ENCODE measurements at regions not wholly inside any gene's neighbourhood (a gene's known extent, or its start where the extent isn't known, plus 50 kb on each side); places are given as distances from the start of the nearest gene placed in this dataset.

DNA sequence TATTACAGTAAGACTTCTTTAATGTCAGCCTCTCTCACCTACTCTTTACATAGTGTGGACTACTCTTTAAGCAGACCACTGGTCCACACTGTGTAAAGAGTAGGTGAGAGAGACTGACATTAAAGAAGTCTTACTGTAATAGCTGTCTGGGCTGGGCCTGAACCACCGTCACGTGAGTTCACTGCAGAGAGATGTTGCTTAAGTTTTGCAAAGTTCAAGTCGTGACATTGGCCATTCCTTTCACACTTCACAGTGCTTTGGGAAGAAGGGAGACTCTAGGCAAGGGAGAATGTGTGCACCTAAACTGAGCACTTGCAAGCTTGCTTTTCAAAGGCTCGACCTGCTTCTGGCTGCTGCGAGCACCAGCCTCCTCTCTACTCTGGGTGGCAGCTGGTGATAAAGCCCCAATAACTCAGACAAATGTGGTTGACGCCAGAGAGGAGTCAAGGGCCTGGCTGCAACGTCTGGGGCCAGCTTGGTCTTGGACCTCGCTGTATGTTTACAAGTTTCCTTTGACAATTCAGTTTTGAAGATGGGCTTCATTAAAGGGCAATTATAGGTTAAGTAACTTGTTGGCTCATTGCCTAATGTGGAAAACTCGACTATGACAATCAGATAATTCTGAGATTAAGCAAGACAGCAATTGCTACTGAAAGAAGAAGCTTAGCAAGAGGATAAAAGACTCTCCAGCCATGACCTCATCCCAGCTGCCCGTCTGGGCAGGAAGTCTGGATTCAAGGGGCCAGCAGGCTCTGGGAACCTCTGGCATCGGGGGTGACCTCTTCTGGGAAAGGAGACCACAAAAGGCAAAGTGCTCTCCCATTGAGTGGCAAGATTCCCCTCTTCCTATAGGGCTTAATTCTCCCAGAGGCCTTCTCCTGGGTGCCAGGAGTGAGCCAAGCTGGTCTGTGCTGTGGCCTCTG lies 242.1 kb upstream of the TLE3 start:
- no peaks in the 10 kb centered on the region for H3K23me2 ChIP-seq (ENCODE audit: insufficient read length, low read depth, low read length, poor library complexity, severe bottlenecking)
- DNase-seq: peak; percentile 15
- TF ChIP-seq, protein P1, sequence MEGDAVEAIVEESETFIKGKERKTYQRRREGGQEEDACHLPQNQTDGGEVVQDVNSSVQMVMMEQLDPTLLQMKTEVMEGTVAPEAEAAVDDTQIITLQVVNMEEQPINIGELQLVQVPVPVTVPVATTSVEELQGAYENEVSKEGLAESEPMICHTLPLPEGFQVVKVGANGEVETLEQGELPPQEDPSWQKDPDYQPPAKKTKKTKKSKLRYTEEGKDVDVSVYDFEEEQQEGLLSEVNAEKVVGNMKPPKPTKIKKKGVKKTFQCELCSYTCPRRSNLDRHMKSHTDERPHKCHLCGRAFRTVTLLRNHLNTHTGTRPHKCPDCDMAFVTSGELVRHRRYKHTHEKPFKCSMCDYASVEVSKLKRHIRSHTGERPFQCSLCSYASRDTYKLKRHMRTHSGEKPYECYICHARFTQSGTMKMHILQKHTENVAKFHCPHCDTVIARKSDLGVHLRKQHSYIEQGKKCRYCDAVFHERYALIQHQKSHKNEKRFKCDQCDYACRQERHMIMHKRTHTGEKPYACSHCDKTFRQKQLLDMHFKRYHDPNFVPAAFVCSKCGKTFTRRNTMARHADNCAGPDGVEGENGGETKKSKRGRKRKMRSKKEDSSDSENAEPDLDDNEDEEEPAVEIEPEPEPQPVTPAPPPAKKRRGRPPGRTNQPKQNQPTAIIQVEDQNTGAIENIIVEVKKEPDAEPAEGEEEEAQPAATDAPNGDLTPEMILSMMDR (conservative IDR thresholded peaks at IDR 0.05): no peak
- no peak overlapping the region for H2BK12ac ChIP-seq (ENCODE audit: insufficient read length, low read depth, low read length)
- no peaks in the 10 kb centered on the region for H3K4me1 ChIP-seq (ENCODE audit: insufficient read depth, low read length)
- no peak overlapping the region for H3K4me3 Mint-ChIP-seq
- no peak overlapping the region for H3K4ac ChIP-seq (ENCODE audit: low read depth, low read length)
- no peaks in the 10 kb centered on the region for H3K9me3 ChIP-seq (ENCODE audit: control insufficient read depth, low read depth, low read length)
- H3T11ph ChIP-seq (ENCODE audit: low read length): no peak overlapping the region
- no peak overlapping the region for H2AK5ac ChIP-seq (ENCODE audit: insufficient read length, low read length)
- H2BK120ac ChIP-seq (ENCODE audit: low read depth, low read length, poor library complexity, severe bottlenecking): no peak overlapping the region
- H3K27ac ChIP-seq (ENCODE audit: insufficient read length, low read depth, low read length): no peak overlapping the region
- no peak overlapping the region for H3K9ac ChIP-seq (ENCODE audit: extremely low read depth, insufficient read length, low read length)
- H2BK5ac ChIP-seq (ENCODE audit: insufficient read length, low read length): peak overlapping the region; percentile 13
- H3K79me1 ChIP-seq (ENCODE audit: insufficient read depth, low read depth, low read length, poor library complexity, severe bottlenecking): no peaks in the 10 kb centered on the region
- H3K27ac Mint-ChIP-seq: no peak overlapping the region; a peak in 1 of 7 replicates
- H3K4me1 Mint-ChIP-seq: no peaks in the 10 kb centered on the region
- no peak overlapping the region for H3K4me2 ChIP-seq (ENCODE audit: insufficient read depth, insufficient read length, low read length)
- no peak overlapping the region for H2AFZ ChIP-seq (ENCODE audit: low read length)
- no peak overlapping the region for H3K56ac ChIP-seq (ENCODE audit: insufficient read length, low read depth, low read length)
- H2BK20ac ChIP-seq (ENCODE audit: low read depth, low read length, poor library complexity, severe bottlenecking): no peak overlapping the region
- H3K23ac ChIP-seq (ENCODE audit: insufficient read length, low read depth, low read length): no peak overlapping the region
- no peak overlapping the region for H2BK15ac ChIP-seq (ENCODE audit: low read depth, low read length)
- H3K27me3 Mint-ChIP-seq (ENCODE audit: low read depth): peaks cover 2% of the 10 kb centered on the region; the same call in 1 of the 2 replicates
- H3K9me3 Mint-ChIP-seq: peaks cover 4% of the 10 kb centered on the region in 2 experiments; a peak in 3 of 5 replicates
- H3K36me3 Mint-ChIP-seq (ENCODE audit: insufficient read depth in 1 of 3, low read depth in 3 of 3): peaks cover 0 to 3% (median 0%) of the 10 kb centered on the region in 3 experiments; a peak in 3 of 7 replicates
- no CpG with 5 or more reads among the region's 11 CpGs for WGBS (ENCODE audit: extremely low coverage, insufficient read length, low lambda C conversion rate)
- H4K91ac ChIP-seq (ENCODE audit: insufficient read length, low read depth, low read length): no peak overlapping the region
- no peak overlapping the region for H4K5ac ChIP-seq (ENCODE audit: insufficient read length, low read depth, low read length)
- H3K14ac ChIP-seq (ENCODE audit: insufficient read depth, low read length): no peak overlapping the region
- no peaks in the 10 kb centered on the region for H3K27me3 ChIP-seq (ENCODE audit: insufficient read depth, low read length)
- no peak overlapping the region for H3K18ac ChIP-seq (ENCODE audit: insufficient read length, low read depth, low read length)
- no peaks in the 10 kb centered on the region for H3K79me2 ChIP-seq (ENCODE audit: insufficient read depth, low read length)
- H4K8ac ChIP-seq (replicated peaks; ENCODE audit: insufficient read length, low read depth, low read length): no peak overlapping the region
- H4K20me1 ChIP-seq (ENCODE audit: control insufficient read depth, insufficient read depth, insufficient read length): no peaks in the 10 kb centered on the region
